NOMO-1 treated with DMSO at 0.1 percent for 48 hours (cell line): ENCODE measurements at regions not wholly inside any gene's neighbourhood (a gene's known extent, or its start where the extent isn't known, plus 50 kb on each side); places are given as distances from the start of the nearest gene placed in this dataset.

Source experiments
- DNase-seq: peaks from one replicate; lab custom pipeline; 2025; ENCODE audit not compliant: unreplicated experiment; lab: John Stamatoyannopoulos, UW

- DNase-seq, result no peak
Measured at GRCh38 chr7:136665878-136666509, 202.5 kb upstream of the CHRM2 start.

- DNase-seq, result no peak
Measured at GRCh38 chr7:136664537-136664936, 203.9 kb upstream of the CHRM2 start.

- no peak for DNase-seq
Measured at GRCh38 chr7:136657482-136657921, 210.9 kb upstream of the CHRM2 start.

- DNase-seq, result no peak
Measured at GRCh38 chr7:136656516-136656915, 211.9 kb upstream of the CHRM2 start.

GRCh38 chr7:136655414-136655813, 213.0 kb upstream of the CHRM2 start:
- no peak for DNase-seq

- no peak for DNase-seq
Measured at GRCh38 chr7:136654406-136654805, 214.0 kb upstream of the CHRM2 start.

GRCh38 chr7:136652635-136653370, 215.6 kb upstream of the CHRM2 start:
- DNase-seq, result no peak

GRCh38 chr7:136640977-136641376, 227.5 kb upstream of the CHRM2 start:
- no peak for DNase-seq

- DNase-seq, result no peak
Measured at GRCh38 chr7:136637813-136638212, 230.6 kb upstream of the CHRM2 start.

- DNase-seq, result no peak
Measured at GRCh38 chr7:136635751-136636150, 232.7 kb upstream of the CHRM2 start.

GRCh38 chr7:136618818-136619217, 249.6 kb upstream of the CHRM2 start:
- DNase-seq, result no peak

GRCh38 chr7:136617176-136617575, 251.3 kb upstream of the CHRM2 start:
- no peak for DNase-seq

GRCh38 chr7:136605532-136606329, 262.7 kb upstream of the CHRM2 start:
- no peak for DNase-seq

GRCh38 chr7:136601772-136602171, 266.7 kb upstream of the CHRM2 start:
- no peak for DNase-seq

GRCh38 chr7:136600475-136600874, 268.0 kb upstream of the CHRM2 start:
- DNase-seq, result no peak

- DNase-seq, result no peak
Measured at GRCh38 chr7:136594739-136595144, 273.7 kb upstream of the CHRM2 start.

- no peak for DNase-seq
Measured at GRCh38 chr7:136588216-136588615, 280.2 kb upstream of the CHRM2 start.

GRCh38 chr7:136585954-136586670, 282.3 kb upstream of the CHRM2 start:
- no peak for DNase-seq

GRCh38 chr7:136566491-136566890, 302.0 kb upstream of the CHRM2 start:
- no peak for DNase-seq

- no peak for DNase-seq
Measured at GRCh38 chr7:136555933-136556332, 312.5 kb upstream of the CHRM2 start.

- DNase-seq, result no peak
Measured at GRCh38 chr7:136551618-136552017, 316.8 kb upstream of the CHRM2 start.
